Right lobe of liver (tissue), 4 donors: ENCODE measurements at regions not wholly inside any gene's neighbourhood (a gene's known extent, or its start where the extent isn't known, plus 50 kb on each side); places are given as distances from the start of the nearest gene placed in this dataset.
"Not testable (repeated sequence)": the region's sequence is repeated elsewhere in the genome, so short reads cannot be mapped to it uniquely, and the experiment has no call there.

Experiments
- POLR2A ChIP-seq: fragments of 450-650 bp; IDR thresholded peaks from one replicate; pipeline ENCODE4 v1.6.1; 2017; ENCODE audit warnings: antibody characterized with exemption, mild to moderate bottlenecking
- TF ChIP-seq, protein P1 (sequence below), 4 donors: fragments of 200-600 bp in 3 of 4; fragments of 450-650 bp in 1 of 4; IDR thresholded peaks; one replicate each; pipeline versions ENCODE4 v1.5.1 to v1.8.0; 2016 to 2022; ENCODE audit warnings: antibody characterized with exemption in 4 of 4, mild to moderate bottlenecking in 2 of 4
- donor health status: DM: no; HTN: no; CAD: no.
- donor health status: DM: no; HTN: no; CAD: no.
- donor health status: DM: no; HTN: yes; CAD: no.

- TF ChIP-seq, protein P1, sequence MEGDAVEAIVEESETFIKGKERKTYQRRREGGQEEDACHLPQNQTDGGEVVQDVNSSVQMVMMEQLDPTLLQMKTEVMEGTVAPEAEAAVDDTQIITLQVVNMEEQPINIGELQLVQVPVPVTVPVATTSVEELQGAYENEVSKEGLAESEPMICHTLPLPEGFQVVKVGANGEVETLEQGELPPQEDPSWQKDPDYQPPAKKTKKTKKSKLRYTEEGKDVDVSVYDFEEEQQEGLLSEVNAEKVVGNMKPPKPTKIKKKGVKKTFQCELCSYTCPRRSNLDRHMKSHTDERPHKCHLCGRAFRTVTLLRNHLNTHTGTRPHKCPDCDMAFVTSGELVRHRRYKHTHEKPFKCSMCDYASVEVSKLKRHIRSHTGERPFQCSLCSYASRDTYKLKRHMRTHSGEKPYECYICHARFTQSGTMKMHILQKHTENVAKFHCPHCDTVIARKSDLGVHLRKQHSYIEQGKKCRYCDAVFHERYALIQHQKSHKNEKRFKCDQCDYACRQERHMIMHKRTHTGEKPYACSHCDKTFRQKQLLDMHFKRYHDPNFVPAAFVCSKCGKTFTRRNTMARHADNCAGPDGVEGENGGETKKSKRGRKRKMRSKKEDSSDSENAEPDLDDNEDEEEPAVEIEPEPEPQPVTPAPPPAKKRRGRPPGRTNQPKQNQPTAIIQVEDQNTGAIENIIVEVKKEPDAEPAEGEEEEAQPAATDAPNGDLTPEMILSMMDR (IDR thresholded peaks at IDR 0.05) = not testable (repeated sequence)
- not testable (repeated sequence) for TF ChIP-seq POLR2A
Observed at GRCh38 chr9:42340435-42340723, 156.9 kb downstream of the SPATA31A6 start.
